SK-N-SH treated with all-trans-retinoic acid at 6 μM for 48 hours (cell line): ENCODE measurements at regions not wholly inside any gene's neighbourhood (a gene's known extent, or its start where the extent isn't known, plus 50 kb on each side); places are given as distances from the start of the nearest gene placed in this dataset.

ENCODE experiments used
- ATAC-seq: fragments of 200-7000 bp; cut with Tn5 transposase; 3 replicates; pipeline ENCODE4 v1.9.1; 2020; ENCODE audit warnings: mild to moderate bottlenecking, moderate library complexity
- ARNTL ChIP-seq: fragments of 450-650 bp; formaldehyde crosslinking; IDR thresholded peaks from 2 replicates; pipeline ENCODE4 v1.5.0; 2020; ENCODE audit warnings: low read depth, mild to moderate bottlenecking, moderate library complexity, borderline replicate concordance
- BACH2 ChIP-seq: fragments of 250-450 bp; sonication (Bioruptor Pico); IDR thresholded peaks from 2 replicates; pipeline ENCODE4 v1.9.0; 2021; ENCODE audit warnings: mild to moderate bottlenecking, borderline replicate concordance
- CREB5 ChIP-seq: fragments of 250-450 bp; sonication (Bioruptor Pico); IDR thresholded peaks from 2 replicates; pipeline ENCODE4 v1.5.1; 2020; ENCODE audit warnings: low read depth, mild to moderate bottlenecking, moderate library complexity
- CSDC2 ChIP-seq: fragments of 250-450 bp; sonication (Bioruptor Pico); IDR thresholded peaks from 2 replicates; pipeline ENCODE4 v1.5.0; 2020; ENCODE audit warnings: mild to moderate bottlenecking, moderate library complexity
- ESRRG ChIP-seq: fragments of 250-450 bp; sonication (Bioruptor Pico); IDR thresholded peaks from 2 replicates; pipeline ENCODE4 v1.6.1; 2021; ENCODE audit warnings: mild to moderate bottlenecking
- GLIS3 ChIP-seq: fragments of 250-450 bp; sonication (Bioruptor Pico); IDR thresholded peaks from 2 replicates; pipeline ENCODE4 v1.5.0; 2020; ENCODE audit warnings: mild to moderate bottlenecking, moderate library complexity
- ISL1 ChIP-seq: fragments of 250-450 bp; sonication (Bioruptor Pico); IDR thresholded peaks from 2 replicates; pipeline ENCODE4 v2.1.2; 2022; ENCODE audit warnings: mild to moderate bottlenecking, moderate library complexity
- OSR1 ChIP-seq: fragments of 250-450 bp; sonication (Bioruptor Pico); IDR thresholded peaks from 2 replicates; pipeline ENCODE4 v1.8.0; 2022; ENCODE audit warnings: moderate library complexity, mild to moderate bottlenecking, inconsistent platforms
- PATZ1 ChIP-seq: fragments of 250-450 bp; sonication (Bioruptor Pico); IDR thresholded peaks from 2 replicates; pipeline ENCODE4 v1.8.0; 2020; ENCODE audit warnings: mild to moderate bottlenecking, moderate library complexity, borderline replicate concordance
- POU6F1 ChIP-seq: fragments of 250-450 bp; sonication (Bioruptor Pico); IDR thresholded peaks from 2 replicates; pipeline ENCODE4 v1.8.0; 2021; ENCODE audit warnings: low read depth, mild to moderate bottlenecking, moderate library complexity, borderline replicate concordance
- PPARA ChIP-seq: fragments of 250-450 bp; sonication (Bioruptor Pico); IDR thresholded peaks from 2 replicates; pipeline ENCODE4 v1.5.0; 2020; ENCODE audit warnings: mild to moderate bottlenecking, borderline replicate concordance
- RARB ChIP-seq: fragments of 250-450 bp; sonication (Bioruptor Pico); IDR thresholded peaks from 2 replicates; pipeline ENCODE4 v1.8.0; 2021; ENCODE audit warnings: mild to moderate bottlenecking, moderate library complexity
- SNAI2 ChIP-seq: fragments of 250-450 bp; sonication (Bioruptor Pico); IDR thresholded peaks from 2 replicates; pipeline ENCODE4 v1.5.0; 2020; ENCODE audit warnings: mild to moderate bottlenecking, moderate library complexity
- TCF4 ChIP-seq: fragments of 250-450 bp; sonication (Bioruptor Pico); IDR thresholded peaks from 2 replicates; pipeline ENCODE4 v1.8.0; 2021; ENCODE audit warnings: mild to moderate bottlenecking, moderate library complexity, borderline replicate concordance
- TOX ChIP-seq: fragments of 250-450 bp; sonication (Bioruptor Pico); IDR thresholded peaks from 2 replicates; pipeline ENCODE4 v1.8.0; 2021; ENCODE audit warnings: mild to moderate bottlenecking, moderate library complexity, borderline replicate concordance
- ZC3H10 ChIP-seq: fragments of 250-450 bp; sonication (Bioruptor Pico); IDR thresholded peaks from 2 replicates; pipeline ENCODE4 v1.5.1; 2021; ENCODE audit warnings: mild to moderate bottlenecking, moderate library complexity
- ZFP30 ChIP-seq: fragments of 450-650 bp; formaldehyde crosslinking; IDR thresholded peaks from 2 replicates; pipeline ENCODE4 v1.5.0; 2022; ENCODE audit warnings: mild to moderate bottlenecking, moderate library complexity
- ZNF565 ChIP-seq: fragments of 450-650 bp; formaldehyde crosslinking; conservative IDR thresholded peaks from 2 replicates; pipeline ENCODE4 v1.5.0; 2020; ENCODE audit warnings: low read depth, mild to moderate bottlenecking, moderate library complexity
- ZNF70 ChIP-seq: fragments of 450-650 bp; formaldehyde crosslinking; IDR thresholded peaks from 2 replicates; pipeline ENCODE4 v1.5.0; 2020; ENCODE audit warnings: mild to moderate bottlenecking, moderate library complexity
- ZNF8 ChIP-seq: fragments of 450-650 bp; formaldehyde crosslinking; IDR thresholded peaks from 2 replicates; pipeline ENCODE4 v1.5.0; 2020; ENCODE audit warnings: mild to moderate bottlenecking, moderate library complexity
- TF ChIP-seq, protein P1 (sequence below): fragments of 250-450 bp; sonication (Bioruptor Pico); IDR thresholded peaks from 2 replicates; pipeline ENCODE4 v1.5.1; 2021; ENCODE audit warnings: mild to moderate bottlenecking, moderate library complexity

DNA sequence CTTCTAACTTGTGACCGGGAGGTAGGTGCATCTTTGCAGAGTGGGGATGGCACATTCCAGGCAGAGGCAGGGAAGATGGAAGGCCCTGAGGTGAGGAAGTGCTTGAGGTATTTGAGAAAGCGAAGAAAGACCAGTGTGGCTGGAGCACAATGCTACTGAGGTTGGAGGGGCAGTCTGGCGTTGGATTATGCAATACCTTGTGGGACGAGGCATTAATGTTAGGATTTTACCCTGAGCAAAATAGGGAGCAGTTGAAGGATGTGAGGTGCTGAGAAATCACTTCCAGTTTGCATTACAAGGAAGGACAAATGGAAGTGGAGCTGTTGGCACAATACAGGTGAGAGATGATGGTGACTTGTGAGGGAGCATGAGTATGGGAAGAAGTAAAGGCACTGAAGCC lies 145.5 kb downstream of the KCNA5 start:
- TF ChIP-seq SNAI2 (CRISPR knock-in tag) (no peak), TCF4 (CRISPR knock-in tag) (no peak), PATZ1 (CRISPR knock-in tag) (no peak), PPARA (CRISPR knock-in tag) (no peak), ZNF565 (CRISPR knock-in tag) (no peak), ZC3H10 (no peak), ARNTL (CRISPR knock-in tag) (no peak), TOX (no peak), ISL1 (CRISPR knock-in tag) (no peak), ZNF70 (CRISPR knock-in tag) (no peak), GLIS3 (CRISPR knock-in tag) (no peak), OSR1 (no peak), ZFP30 (CRISPR knock-in tag) (no peak), ESRRG (CRISPR knock-in tag) (no peak), CSDC2 (CRISPR knock-in tag) (no peak), BACH2 (no peak), RARB (no peak), POU6F1 (CRISPR knock-in tag) (no peak), ZNF8 (CRISPR knock-in tag) (no peak)
- TF ChIP-seq, protein P1, sequence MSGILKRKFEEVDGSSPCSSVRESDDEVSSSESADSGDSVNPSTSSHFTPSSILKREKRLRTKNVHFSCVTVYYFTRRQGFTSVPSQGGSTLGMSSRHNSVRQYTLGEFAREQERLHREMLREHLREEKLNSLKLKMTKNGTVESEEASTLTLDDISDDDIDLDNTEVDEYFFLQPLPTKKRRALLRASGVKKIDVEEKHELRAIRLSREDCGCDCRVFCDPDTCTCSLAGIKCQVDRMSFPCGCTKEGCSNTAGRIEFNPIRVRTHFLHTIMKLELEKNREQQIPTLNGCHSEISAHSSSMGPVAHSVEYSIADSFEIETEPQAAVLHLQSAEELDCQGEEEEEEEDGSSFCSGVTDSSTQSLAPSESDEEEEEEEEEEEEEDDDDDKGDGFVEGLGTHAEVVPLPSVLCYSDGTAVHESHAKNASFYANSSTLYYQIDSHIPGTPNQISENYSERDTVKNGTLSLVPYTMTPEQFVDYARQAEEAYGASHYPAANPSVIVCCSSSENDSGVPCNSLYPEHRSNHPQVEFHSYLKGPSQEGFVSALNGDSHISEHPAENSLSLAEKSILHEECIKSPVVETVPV (CRISPR knock-in tag) = no peak
- TF ChIP-seq, all 23 proteins: peak for 0
- no peak for ATAC-seq

DNA sequence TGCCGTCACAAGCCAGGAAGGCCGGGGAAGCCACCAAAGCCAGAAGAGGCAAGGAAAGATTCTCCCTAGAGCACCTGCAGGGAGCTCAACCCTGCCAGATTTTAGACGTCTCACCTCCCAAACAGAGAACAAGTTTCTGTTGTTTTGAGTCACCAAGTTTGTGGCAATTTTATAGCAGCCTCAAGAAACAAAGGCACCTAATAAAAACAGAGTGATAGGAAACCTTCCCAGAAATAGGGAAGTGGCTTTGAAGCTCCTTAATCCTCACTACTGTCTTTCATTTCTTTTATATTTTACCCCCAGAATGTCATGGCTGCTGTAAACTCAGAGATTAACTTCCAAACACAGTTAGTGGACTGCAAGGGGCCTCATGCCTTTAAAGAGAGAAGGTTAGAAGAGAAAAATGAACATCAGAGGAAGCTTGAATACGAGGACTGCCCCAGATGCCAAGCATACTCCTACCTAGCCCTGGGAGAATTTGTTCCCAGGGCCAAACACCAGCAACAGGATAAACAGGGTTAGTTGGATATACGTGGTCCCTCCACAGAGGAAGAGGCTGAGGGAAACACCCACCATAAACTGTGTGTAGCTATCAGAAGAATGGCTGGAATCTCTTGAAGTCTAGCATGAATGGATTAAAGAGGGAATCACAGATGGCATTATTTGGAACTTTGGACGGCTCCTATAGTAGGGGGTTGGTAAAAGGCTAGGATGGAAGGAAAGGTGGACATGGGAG lies 148.3 kb downstream of the KCNA5 start:
- no peak for ATAC-seq
- TF ChIP-seq SNAI2 (CRISPR knock-in tag) = no peak
- no peak for TF ChIP-seq BACH2
- no peak for TF ChIP-seq ZNF8 (CRISPR knock-in tag)
- TF ChIP-seq TOX = no peak
- no peak for TF ChIP-seq PPARA (CRISPR knock-in tag)
- no peak for TF ChIP-seq ZNF565 (CRISPR knock-in tag)
- TF ChIP-seq ARNTL (CRISPR knock-in tag) = no peak
- no peak for TF ChIP-seq OSR1
- no peak for TF ChIP-seq ISL1 (CRISPR knock-in tag)
- no peak for TF ChIP-seq CSDC2 (CRISPR knock-in tag)
- TF ChIP-seq CREB5 (CRISPR knock-in tag) = no peak
- TF ChIP-seq, protein P1 (CRISPR knock-in tag) = no peak

DNA sequence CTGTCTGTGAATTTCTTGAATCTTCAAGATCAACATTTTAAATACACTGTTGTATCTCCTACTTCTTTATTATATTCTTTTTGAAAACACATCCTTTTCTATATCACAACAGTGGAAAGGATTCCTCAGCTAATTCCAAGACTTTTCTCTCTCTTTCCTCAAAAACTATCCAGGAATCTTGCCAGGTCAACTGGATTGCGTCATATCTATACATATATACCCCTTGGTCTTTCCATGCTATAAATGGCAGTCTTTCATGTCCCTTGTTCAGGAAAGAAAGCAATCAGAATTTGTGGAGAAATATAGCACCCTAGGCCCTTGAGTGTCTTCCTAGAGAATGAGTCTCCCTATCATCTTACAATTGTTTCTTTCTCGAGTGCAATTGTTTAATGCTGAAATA lies 149.0 kb downstream of the KCNA5 start:
- no peak for ATAC-seq
- no peak for TF ChIP-seq OSR1
- no peak for TF ChIP-seq GLIS3 (CRISPR knock-in tag)
- no peak for TF ChIP-seq ARNTL (CRISPR knock-in tag)
- no peak for TF ChIP-seq TCF4 (CRISPR knock-in tag)
- TF ChIP-seq ZC3H10 = no peak
- no peak for TF ChIP-seq SNAI2 (CRISPR knock-in tag)
- TF ChIP-seq, protein P1 (CRISPR knock-in tag) = no peak
- TF ChIP-seq, all 23 proteins: peak for 0
